Medulla oblongata (tissue), 1 donor: ENCODE measurements at regions not wholly inside any gene's neighbourhood (a gene's known extent, or its start where the extent isn't known, plus 50 kb on each side); places are given as distances from the start of the nearest gene placed in this dataset.
"Not testable (repeated sequence)": the region's sequence is repeated elsewhere in the genome, so short reads cannot be mapped to it uniquely, and the experiment has no call there.

ENCODE experiments used
- DNase-seq: peaks from one replicate; pipeline ENCODE4 v3.0.0-alpha.2; 2015; ENCODE audit errors: extremely low spot score

DNA sequence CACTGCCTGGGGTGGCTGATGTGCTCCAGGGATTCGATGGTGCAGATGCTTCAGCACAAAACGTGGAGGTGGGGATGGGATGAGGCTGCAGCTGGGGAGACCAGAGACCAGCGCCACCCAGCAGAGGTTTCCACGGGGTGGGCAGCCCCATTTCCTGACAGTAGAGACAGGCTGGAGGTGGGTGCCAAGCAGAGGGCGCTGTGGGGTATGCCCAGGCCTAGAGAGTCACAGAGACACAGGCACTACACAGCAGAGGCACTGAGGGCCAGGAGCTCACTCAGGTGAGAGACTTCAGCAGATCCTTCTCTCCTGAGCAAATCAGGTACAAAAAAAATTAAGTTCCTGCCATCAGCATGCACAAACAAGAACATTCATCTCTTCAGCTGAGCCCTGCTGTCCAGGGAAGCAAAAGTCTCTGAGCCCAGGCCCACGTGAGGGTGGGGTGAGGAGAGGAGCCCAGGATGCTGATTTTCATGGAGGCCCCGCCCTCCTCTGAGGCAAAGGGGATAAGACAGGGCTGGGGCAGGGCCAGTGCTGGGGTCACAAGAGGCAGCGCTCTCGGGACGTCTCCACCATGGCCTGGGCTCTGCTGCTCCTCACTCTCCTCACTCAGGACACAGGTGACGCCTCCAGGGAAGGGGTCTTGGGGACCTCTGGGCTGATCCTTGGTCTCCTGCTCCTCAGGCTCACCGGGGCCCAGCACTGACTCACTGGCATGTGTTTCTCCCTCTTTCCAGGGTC is 53.1 kb downstream of the GGTLC2 start:
- no peak for DNase-seq

DNA sequence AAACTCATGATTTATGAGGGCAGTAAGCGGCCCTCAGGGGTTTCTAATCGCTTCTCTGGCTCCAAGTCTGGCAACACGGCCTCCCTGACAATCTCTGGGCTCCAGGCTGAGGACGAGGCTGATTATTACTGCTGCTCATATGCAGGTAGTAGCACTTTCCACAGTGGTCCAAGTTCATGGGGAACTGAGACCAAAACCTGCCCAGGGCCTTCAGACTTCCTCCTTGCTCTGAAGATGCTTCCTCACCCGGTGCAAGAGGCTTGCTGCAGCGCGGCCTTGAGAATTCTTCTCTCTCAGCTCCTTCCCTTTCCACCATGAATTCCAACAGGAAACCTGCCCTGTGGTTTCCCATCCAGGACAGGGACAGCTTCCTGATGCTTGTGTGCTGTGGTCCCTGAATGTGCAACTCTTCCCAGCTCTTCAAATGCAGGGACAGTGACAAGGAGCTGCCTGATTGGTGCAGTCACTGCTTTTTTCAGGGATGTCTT is 53.9 kb downstream of the GGTLC2 start:
- DNase-seq, result no peak

DNA sequence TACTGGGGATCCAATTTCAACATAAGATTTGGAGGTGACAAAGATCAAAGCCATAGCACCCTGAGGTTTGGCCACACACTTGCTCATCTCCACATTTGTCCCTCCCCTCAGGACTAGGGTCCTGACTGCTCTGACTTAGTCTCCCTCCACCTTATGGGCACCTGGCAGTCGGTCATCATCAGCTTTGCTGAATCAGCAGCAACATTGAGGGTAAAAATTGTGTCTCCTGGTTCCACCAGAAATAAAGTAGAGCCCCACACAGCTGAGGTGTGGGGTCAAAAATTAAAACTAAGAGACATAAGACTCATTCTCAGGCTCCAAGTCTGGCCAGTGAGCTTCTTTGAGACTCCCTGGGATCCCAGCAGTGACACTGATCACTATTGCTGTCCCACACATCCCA is 56.2 kb downstream of the GGTLC2 start:
- DNase-seq, result no peak

DNA sequence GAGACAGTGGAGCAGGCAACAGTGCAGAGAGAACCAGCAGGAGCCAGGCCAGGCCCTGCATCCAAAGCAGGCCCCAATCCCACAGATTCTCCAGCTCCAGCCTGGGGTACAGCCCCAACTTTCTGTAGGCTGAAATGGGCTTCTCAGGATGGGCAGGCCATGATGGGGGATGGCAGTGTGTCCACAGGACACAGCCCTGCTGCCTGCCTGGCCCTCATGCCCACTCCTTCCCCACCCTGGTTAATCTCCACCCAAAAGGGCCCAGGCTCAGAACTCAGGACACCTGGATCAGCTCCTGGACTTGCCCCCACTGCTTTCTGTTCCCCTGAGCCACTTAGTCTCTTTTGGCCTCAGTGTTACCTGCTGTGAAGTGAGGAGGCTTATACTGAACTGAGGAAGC is 57.1 kb downstream of the GGTLC2 start:
- DNase-seq, result not testable (repeated sequence)

DNA sequence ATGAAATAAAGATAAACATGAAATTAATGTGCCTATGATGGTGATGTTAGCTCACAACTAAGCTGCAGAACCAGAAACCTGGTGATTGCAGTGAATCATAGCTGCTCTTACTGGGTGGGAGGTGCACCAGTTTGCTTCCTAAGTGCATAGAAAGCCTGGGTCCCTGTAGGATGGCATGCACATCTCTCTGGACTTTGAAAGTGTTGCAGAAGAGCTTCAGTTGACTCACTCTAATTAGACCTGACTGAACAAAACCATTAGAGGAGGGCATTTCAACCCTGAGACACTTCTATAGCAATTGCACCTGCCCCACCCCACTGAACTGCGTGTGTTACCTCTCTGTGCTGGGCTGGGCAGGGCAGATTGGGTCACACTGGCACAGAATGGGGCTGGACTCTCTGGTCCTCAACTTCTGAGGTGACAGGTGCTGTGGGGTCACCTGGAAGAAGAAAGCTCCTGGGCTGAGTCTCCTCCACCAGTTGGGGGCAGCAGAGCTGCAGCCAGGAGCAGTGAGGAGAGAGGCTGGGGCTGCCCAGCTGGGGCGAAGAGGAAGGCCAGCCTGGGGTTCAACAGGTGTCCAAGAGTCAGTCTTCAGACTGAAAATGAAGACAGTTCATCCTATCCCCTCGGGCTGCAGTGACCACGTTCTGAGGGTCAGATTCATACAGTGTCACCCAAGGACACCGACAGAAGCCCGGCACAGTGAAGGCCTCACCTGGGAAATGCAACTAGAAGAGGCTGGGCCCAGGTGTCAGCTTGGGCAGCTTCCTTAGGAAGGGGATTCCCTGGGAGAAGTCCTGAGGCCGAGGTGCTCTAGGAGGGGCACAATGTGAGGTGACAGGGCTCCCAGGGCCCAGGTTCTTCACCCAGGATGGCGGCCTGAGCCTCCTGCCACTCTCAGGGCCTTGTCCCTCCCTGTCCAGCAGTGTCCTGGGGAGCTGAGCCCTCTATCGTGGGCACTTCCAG is 58.1 kb downstream of the GGTLC2 start:
- no peak for DNase-seq

DNA sequence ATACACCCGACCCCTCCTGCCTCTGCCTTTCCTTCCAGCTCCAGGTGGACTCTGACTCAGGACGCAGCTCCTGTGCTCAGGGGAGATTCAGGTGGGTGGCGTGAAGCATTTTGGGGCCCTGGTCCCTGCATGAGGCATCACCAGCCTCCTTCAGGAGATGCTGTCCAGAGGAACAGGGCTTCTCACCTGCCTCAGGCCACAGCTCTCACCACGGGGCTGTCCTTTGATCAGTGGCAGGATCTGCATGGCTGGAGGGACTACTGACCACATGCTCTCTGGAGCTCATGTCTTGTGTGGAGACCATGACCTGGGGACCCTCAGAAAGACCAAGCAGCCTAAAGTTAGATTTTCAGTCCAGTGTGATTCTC is 58.8 kb downstream of the GGTLC2 start:
- no peak for DNase-seq

DNA sequence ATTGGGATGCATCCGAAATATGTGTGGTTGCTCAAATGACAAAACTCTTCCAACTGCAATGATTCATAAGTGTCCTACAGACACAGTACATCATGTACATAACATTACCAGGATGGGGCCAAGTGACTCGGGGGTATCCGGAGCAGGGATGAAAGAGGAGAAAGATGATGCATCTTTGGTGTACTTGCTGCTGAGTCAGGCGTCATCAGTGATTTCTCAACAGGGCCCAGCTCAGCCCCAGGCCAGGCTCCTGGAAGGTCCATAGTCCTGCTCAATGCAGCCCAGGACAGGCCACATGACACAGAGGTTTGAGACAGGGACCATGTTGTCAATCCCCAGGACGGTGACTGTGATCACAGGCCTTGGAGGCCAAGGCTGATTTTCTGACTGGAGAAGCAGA is 59.3 kb downstream of the GGTLC2 start:
- DNase-seq, result no peak

DNA sequence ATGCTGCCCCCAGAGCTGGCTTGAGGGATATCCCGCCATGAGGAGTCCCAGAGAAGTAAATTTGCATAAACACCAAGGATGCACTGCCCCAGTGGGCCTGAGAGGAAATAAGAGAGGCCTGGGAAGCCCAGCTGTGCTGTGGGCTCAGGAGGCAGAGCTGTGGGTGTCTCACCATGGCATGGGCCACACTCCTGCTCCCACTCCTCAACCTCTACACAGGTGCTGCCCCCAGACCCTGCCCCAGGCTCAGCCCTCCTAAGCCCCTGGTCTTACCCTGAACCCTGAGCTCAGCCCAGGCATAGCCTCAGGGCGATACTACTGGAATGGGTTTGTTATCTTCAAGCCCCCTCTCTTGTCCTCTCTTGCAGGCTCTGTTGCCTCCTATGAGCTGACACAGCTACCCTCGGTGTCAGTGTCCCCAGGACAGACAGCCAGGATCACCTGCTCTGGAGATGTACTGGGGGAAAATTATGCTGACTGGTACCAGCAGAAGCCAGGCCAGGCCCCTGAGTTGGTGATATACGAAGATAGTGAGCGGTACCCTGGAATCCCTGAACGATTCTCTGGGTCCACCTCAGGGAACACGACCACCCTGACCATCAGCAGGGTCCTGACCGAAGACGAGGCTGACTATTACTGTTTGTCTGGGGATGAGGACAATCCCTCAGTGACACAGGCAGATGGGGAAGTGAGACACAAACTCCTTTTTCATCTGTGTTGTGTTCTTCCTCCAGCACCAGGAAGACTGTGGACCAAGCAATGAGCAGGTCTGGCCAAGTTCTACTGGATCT is 59.9 kb downstream of the GGTLC2 start:
- no peak for DNase-seq

DNA sequence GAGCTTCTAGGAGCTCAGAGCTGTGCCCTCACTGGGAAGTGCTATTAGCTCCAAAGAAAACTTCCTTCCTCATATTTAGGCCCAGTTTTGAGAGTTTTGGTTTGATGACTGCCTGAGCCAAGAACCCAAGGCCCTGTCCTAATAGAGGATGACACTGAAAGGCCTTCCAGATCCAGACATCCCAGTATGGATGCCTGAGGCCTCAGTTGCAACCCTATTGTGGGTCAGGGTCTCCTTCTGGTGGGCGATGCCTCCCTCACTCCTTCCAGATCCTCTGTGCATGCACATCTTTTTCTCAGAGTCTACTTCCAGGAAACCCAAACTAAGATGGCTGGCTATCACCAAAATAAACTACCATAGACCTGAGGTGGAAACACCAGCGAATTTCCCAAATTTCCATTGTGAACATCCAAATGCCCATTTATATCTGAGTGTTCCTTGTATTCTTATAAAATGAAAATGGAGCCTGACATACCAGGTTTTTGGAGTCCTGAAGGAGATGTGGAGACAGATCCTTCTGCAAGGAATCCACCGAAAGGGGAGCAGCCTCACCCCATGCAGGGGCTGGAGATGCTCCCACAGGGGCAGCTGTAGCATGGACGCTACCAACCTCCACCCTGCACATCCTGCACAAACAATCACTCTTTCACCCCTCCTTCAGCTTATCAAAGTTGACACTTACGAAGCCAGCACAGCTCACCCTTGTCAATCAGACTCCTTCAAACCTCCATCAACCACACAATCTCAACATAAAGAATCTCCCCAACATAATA is 61.1 kb downstream of the GGTLC2 start:
- no peak for DNase-seq

DNA sequence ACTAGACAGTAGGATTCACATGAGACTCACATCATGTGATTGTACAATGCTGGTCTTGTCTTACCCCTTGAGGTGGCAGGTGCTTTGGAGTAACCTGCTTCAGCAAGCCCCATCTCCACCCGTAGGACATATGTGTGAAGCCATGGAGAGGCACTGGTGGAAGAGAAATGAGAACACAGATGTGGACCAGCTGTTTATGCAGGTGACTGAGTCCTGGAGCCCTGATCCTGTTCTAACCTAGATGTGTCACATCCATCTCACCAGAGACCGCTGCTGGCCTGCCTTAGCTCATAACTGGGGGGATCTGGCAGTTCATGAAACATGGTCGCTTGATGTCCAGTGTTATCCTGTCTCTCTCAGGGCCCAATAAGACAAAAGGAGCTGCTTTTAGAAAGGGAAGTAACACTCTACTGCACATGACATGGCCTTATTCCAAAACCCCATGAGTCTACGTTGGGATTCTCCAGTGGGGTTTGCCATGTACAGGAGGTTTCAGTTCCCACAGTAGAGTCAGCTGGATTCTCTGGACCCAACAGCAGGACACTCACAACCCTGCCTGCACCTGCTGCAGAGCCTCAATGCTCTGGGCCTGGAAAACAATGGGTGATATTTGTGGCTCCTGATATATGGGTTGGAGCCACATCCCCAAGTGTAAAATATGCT is 62.0 kb downstream of the GGTLC2 start:
- DNase-seq, result no peak

DNA sequence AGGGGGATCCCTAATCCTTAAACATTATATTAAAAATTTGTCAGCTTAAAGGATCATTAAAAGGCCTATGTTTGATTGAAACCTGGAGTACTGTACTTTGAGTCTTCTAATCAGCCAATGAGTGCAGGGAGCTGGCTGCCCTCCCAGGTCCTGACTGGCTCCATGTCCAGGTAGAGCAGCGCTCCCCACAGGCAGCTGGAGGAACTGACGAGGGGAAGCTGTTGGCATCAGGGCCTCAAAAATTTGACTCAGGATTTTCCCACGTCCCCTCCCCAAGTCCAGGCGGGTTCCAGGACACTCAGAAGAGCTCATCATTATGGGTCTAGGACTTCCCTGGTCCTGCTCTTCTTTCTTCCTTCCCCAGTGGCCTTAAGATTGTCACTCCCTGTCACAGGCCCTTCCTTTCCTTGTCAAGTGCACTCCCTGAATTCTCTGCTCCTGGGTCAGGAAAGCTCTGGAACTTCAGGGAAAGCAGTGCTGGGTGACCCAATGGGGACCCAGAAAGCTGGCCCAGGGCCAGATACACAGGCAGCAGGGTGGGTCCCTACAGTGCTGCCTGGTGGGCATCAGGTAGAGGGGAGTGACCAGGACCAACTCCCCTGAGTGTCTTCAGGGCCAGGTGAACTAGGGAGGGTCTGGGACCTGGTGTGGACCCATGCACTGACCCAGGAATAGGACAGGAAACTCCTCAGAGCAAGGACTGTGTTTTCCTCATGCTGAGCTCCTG is 65.5 kb downstream of the GGTLC2 start:
- DNase-seq, result no peak

DNA sequence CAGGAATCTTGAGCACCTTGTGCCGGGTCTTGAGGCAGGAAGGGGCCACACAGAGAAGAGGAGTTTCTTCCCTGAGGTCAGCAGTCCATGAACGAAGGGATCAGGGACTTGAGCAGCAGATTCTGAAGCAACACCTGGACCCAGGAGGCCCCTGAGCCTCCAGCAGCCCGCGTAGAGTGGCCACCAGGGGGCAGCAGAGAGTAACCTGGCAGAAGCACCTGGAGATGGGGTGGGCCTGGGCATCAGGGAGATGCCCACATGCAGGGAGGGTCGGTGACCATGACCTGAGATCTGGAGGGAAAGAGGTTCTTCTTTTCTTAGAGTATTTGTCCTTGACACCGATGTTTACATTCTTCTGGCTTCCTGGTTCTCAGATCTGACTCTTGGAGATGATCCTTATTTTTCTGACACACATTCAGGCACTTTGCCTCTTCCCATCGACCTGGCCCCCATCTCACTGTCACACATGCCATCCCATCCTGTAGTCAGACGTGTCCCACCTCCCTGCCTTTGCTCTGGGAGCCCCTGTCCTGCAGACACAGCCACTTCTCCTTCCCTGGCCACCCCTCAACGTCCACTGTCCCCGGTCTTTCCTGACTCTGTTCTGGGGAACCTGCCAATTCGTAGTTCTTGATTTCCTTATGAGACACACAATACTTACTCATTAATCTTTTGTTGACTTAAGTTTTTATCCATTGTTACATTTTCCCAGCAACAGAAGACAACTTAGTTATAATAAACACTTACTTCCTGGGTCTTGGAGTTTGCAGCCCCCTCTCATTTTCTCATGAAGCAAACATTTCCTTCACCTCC is 66.5 kb downstream of the GGTLC2 start:
- DNase-seq, result peak; percentile 37

DNA sequence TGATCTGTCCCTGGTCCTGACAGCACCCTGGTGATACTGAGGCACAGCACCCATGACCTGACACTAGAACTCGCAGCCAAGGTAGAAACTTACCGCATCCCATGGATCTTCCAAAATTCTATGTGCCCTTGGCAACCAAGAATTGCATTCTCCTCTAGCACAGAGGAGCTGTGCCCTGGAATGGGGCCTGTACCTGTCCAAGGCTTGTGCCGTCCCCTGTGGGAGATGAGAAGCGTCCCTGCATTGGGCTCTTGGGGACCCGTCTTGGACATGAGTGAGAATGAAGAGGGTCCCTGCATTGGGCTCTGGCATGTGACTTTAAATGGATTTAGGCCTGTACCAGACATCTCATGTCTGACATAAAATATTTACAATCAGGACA is 67.1 kb downstream of the GGTLC2 start:
- no peak for DNase-seq

DNA sequence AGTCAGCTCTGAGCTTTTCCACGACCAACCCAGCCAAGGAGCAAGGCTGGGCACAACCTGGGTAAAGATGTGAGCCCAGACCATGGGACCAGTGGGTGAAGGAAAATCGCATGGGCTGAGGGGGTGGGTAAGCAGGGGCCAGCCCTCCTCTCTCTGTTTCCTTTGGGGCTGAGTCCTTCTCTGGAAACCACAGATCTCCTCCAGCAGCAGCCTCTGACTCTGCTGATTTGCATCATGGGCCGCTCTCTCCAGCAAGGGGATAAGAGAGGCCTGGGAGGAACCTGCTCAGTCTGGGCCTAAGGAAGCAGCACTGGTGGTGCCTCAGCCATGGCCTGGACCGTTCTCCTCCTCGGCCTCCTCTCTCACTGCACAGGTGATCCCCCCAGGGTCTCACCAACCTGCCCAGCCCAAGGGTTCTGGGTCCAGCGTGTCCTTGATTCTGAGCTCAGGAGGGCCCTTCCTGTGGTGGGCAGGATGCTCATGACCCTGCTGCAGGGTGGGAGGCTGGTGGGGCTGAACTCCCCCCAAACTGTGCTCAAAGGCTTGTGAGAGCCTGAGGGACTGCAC is 67.8 kb downstream of the GGTLC2 start:
- no peak for DNase-seq

DNA sequence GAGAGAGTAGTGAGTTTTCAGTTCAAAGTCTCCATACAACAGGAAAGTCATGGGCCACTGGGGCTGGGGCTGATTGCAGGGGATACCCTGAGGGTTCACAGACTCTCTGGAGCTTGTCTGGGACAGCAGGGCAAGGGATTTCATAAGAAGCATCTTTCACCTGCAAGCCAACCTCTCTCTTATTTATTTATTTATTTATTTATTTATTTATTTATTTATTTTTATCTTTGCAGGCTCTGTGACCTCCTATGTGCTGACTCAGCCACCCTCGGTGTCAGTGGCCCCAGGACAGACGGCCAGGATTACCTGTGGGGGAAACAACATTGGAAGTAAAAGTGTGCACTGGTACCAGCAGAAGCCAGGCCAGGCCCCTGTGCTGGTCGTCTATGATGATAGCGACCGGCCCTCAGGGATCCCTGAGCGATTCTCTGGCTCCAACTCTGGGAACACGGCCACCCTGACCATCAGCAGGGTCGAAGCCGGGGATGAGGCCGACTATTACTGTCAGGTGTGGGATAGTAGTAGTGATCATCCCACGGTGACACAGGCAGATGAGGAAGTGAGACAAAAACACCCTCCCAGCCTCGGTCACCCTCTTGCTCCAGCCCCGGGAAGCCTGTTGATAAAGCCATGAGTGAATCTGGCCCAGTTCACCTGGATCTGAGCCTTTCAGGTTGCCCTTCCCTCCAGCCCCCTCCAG is 68.4 kb downstream of the GGTLC2 start:
- DNase-seq, result no peak

DNA sequence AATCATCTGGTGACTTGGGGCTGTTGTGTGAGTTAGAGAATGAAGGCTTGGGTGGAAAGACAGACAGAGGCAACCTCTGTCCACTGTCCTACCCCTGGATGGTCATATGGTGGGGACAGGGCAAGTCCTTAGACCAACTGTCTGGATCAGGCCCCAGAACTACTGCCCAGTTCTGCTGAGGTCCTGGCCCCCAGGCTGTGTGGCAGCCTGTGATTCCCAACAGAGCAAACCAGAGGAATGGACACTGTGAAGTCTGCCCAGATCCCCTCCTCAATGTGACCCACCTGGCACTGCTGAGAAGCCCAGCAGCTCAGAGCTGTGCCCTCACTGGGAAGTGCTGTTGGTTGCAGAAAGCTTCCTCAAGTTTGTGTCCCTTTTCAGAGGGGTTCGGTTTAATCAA is 69.0 kb downstream of the GGTLC2 start:
- DNase-seq, result no peak

DNA sequence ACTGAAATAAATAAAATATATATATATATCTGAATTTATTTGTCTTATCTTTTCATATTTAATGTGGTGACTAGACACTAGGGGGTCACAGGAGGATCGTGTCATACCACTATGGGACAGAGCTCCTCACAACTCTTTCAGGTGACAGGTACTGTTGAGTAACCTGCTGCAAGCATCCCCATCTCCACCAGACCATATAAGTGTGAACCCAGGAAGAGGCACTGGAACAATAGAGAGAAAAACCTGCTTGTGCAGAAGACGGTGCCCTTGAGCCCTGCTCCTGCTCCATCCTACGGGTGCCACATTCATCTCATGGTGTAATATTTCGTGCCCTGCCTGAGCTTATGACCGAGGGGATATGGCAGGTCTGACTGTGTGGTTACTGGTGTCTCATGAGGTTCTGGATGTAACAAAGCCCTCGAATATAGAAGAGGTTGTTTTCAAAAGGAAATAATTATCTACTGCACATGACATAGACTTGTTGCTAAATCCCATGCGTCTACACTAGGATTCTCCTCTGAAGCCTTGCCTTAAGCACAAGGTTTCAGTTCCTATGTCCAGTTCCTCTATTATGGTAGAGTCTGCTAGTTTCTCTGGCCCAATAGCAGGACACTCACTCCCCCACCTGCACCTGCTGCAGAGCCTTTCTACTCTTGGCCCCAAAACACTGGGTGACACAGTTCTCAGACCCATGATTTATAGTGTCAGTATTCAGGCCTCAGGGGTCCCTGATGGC is 70.4 kb downstream of the GGTLC2 start:
- DNase-seq, result peak; percentile 69
